ENCODE measurements at regions not wholly inside any gene's neighbourhood (a gene's known extent, or its start where the extent isn't known, plus 50 kb on each side); places are given as distances from the start of the nearest gene placed in this dataset.

- H3K4me3 ChIP-seq (ENCODE audit: low read depth, low read length): no peak overlapping the region
- peak; percentile 72 for DNase-seq (ENCODE audit: low read depth, low spot score)
- in situ Hi-C loops (cut with HindIII; ENCODE audit: low sequenced_read_pairs): no loop called here
- TF ChIP-seq CTCF (IDR thresholded peaks at IDR 0.05; ENCODE audit: low read depth, low read length): peak; percentile 59
These were observed 60.0 kb upstream of the BANK1 start for GRCh38 chr4:101730291-101731117.

DNA sequence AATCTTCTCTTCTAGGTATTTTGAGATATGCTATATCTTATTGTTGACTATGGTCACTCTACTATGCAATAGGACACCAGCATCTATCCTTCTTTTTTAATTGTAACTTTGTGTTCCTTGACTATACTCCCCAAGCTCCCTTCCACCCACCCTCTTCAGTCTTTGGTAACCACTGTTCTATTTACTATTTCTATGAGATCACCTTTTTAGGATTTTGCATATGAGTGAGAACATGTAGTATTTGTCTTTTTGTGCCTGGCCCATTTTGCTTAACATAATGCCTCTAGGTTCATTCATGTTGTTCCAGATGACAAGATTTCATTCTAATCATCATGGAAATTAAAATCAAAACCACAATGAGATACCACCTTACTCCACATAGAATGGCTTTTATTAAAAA is 63.3 kb upstream of the BANK1 start:
- TF ChIP-seq CTCF (IDR thresholded peaks at IDR 0.05; ENCODE audit: low read depth, low read length): no peak
- DNase-seq (ENCODE audit: low read depth, low spot score): no peak
- H3K4me3 ChIP-seq (ENCODE audit: low read depth, low read length): no peak overlapping the region
- in situ Hi-C loops (cut with HindIII; ENCODE audit: low sequenced_read_pairs): no loop called here

GRCh38 chr4:101724093-101724492 is 66.4 kb upstream of the BANK1 start:
- no peak overlapping the region for H3K4me3 ChIP-seq (ENCODE audit: low read depth, low read length)
- no peak for TF ChIP-seq CTCF (IDR thresholded peaks at IDR 0.05; ENCODE audit: low read depth, low read length)
- in situ Hi-C loops (cut with HindIII; ENCODE audit: low sequenced_read_pairs): no loop called here
- no peak for DNase-seq (ENCODE audit: low read depth, low spot score)

- in situ Hi-C loops (cut with HindIII; ENCODE audit: low sequenced_read_pairs): no loop called here
- no peak overlapping the region for H3K4me3 ChIP-seq (ENCODE audit: low read depth, low read length)
- no peak for TF ChIP-seq CTCF (IDR thresholded peaks at IDR 0.05; ENCODE audit: low read depth, low read length)
- no peak for DNase-seq (ENCODE audit: low read depth, low spot score)
These were observed 71.7 kb upstream of the BANK1 start for GRCh38 chr4:101718810-101719209.

- in situ Hi-C loops (cut with HindIII; ENCODE audit: low sequenced_read_pairs): no loop called here
- TF ChIP-seq CTCF (IDR thresholded peaks at IDR 0.05; ENCODE audit: low read depth, low read length): no peak
- no peak overlapping the region for H3K4me3 ChIP-seq (ENCODE audit: low read depth, low read length)
- no peak for DNase-seq (ENCODE audit: low read depth, low spot score)
These were observed 78.8 kb upstream of the BANK1 start for GRCh38 chr4:101711590-101712260.

- in situ Hi-C loops (cut with HindIII; ENCODE audit: low sequenced_read_pairs): no loop called here
- TF ChIP-seq CTCF (IDR thresholded peaks at IDR 0.05; ENCODE audit: low read depth, low read length): no peak
- no peak for DNase-seq (ENCODE audit: low read depth, low spot score)
These were observed 79.7 kb upstream of the BANK1 start for GRCh38 chr4:101710806-101711205.

More at GRCh38 chr4:101710806-101711205, 79.7 kb upstream of the BANK1 start:
- no peak overlapping the region for H3K4me3 ChIP-seq (ENCODE audit: low read depth, low read length)

Measured in astrocyte of the spinal cord (primary cell).